ENCODE measurements at regions not wholly inside any gene's neighbourhood (a gene's known extent, or its start where the extent isn't known, plus 50 kb on each side); places are given as distances from the start of the nearest gene placed in this dataset.
"Not testable (repeated sequence)": the region's sequence is repeated elsewhere in the genome, so short reads cannot be mapped to it uniquely, and the experiment has no call there.

DNA sequence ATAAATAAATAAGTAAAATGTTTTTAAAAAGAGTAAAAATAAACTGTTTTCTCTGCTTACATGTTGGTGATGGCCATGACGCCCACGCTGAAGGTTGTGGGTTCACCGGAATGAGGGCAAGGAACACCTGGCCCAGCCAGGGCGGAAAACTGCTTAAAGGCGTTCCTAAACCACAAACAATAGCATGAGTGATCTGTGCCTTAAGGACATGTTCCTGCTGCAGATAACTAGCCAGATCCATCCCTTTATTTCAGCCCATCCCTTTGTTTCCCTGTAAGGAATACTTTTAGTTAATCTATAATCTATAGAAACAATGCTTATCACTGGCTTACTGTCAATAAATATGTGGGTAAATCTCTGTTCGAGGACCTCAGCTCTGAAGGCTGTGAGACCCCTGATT, 63.3 kb upstream of the CEP78 start:
- DNase-seq, result not testable (repeated sequence)

DNA sequence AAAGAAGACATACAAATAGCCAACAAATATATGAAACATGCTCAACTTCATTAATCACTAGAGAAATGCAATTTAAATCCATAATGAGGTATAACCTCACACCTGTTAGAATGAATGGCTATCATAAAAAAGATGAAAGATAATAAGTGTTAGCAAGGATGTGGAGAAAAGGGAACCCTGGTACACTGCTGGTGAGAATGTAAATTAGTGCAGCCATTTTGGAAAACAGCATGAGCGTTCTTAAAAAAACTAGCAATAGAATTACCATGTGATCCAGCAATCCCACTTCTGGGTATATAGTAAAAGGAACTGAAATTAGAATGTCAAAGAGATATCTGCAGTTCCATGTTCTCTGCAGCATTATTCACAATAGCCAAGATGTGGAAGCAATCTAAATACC, 64.2 kb upstream of the CEP78 start:
- no peak for DNase-seq

DNA sequence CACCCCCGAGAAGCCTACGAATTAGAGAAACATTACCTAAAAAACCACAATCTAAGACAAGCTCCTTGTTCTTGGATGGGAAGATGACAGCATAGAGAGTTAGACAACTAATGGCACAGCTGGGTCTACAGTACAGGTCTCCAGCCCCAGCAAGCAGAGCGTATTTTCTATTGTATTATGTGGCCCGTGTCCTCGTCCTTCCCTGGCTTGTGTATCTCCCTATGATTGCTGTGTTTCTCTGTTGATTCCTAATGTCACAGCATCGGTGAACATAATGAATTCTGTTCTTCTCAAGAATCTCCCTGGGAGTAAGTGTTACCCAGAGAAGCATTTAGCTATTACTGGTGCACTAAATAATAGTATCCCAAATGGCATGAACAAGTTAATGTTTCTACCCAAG, 66.8 kb upstream of the CEP78 start:
- no peak for DNase-seq

DNA sequence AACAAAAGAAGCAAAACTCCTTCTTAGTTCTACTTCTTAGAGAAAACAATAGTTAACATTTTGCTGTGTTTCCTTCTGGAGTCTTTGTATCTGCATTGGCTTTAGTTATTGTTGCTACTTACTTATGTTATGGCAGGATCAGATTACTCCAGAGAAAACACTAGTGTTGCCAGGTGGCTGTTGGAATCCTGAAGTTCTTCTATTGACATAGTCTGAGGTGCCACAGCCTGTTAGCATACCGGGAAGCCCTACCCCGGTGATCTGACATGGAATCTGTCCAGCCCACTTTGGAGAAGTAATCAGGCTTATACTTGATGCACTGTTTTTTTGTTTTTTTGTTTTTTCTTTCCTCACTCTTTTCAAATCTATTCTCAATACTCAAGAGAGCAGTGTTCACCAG, 68.5 kb upstream of the CEP78 start:
- no peak for DNase-seq

GRCh38 chr9:78163834-78164233, 72.0 kb upstream of the CEP78 start:
- DNase-seq, result no peak

- DNase-seq, result no peak
These were observed 77.6 kb upstream of the CEP78 start for GRCh38 chr9:78158286-78158685.

GRCh38 chr9:78150983-78151356, 84.9 kb upstream of the CEP78 start:
- DNase-seq, result no peak

DNA sequence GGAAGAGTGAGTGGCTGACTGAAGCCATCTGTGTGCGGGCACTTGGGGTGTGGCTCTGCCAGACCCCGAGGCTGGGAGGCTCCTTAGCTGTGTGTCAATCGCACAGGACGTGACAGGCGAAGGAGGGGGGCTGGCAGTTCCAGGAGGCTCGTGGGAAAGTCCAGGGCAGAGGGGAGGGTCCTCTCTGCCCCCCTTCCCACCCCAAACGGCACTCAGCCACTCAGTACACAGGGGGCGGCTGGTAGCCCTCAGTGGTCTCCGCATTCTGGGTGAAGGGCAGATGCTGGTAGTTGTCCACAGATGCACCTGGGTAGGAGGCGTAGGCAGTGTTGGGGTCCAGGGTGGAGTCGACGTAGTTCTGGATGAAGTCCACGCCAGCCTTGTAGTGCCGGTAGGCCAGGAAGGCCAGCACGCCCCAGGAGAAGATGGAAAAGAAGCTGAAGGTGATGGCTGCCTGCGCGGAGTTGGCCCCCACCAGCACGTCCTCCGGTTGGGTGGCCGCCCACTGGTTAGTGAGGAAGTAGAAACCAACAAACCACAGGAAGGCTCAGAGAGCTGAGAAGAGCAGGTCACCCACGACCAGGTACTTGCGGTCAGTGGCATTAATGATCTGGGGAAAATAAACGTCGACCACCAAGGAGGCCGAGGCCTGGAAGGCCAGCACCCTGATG, 85.4 kb upstream of the CEP78 start:
- no peak for DNase-seq

GRCh38 chr9:78149702-78150291, 86.1 kb upstream of the CEP78 start:
- no peak for DNase-seq

GRCh38 chr9:78146241-78146640, 89.6 kb upstream of the CEP78 start:
- no peak for DNase-seq

- DNase-seq, result no peak
These were observed 91.1 kb upstream of the CEP78 start for GRCh38 chr9:78144663-78145377.

- no peak for DNase-seq
These were observed 91.9 kb upstream of the CEP78 start for GRCh38 chr9:78144008-78144381.

GRCh38 chr9:78143281-78144007, 92.4 kb upstream of the CEP78 start:
- no peak for DNase-seq

DNA sequence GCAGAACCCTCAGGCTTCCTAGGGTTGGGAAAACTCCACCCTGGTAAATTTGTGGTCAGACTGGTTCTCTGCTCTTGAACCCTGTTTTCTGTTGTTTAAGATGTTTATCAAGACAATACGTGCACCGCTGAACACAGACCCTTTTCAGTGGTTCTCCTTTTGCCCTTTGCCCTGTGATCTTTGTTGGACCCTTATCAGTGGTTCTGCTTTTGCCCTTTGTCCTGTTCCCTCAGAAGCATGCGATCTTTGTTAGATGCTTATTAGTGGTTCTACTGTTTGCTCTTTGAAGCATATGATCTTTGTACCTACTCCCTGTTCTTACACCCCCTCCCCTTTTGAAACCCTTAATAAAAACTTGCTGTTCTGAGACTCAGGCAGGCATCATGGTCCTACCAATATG, 93.6 kb upstream of the CEP78 start:
- not testable (repeated sequence) for DNase-seq

- no peak for DNase-seq
These were observed 102.1 kb upstream of the CEP78 start for GRCh38 chr9:78133751-78134150.

DNA sequence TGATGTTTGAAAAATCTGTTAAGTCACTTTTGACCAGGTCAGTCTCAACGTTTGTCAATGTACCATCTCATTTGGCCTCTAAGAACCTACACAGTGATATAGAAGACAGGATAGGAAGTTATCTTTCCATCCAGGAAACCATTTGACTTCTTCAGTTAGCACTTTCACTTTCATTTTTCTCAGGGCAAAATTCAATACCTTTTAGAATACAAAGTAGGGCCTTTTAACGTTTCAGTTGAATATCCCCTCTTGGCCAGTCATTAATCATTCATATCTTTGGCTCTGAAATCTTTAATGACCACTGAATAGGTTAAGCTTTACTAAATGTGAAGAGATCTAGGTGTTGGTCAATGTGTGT, 101.1 kb upstream of the GNAQ start:
- no peak for DNase-seq

- DNase-seq, result peak; percentile 31
These were observed 100.5 kb upstream of the GNAQ start for GRCh38 chr9:78131969-78132700.

GRCh38 chr9:78130853-78131252, 99.2 kb upstream of the GNAQ start:
- DNase-seq, result no peak

GRCh38 chr9:78130004-78130403, 98.4 kb upstream of the GNAQ start:
- no peak for DNase-seq

GRCh38 chr9:78127279-78128225, 95.9 kb upstream of the GNAQ start:
- no peak for DNase-seq

GRCh38 chr9:78123808-78124207, 92.2 kb upstream of the GNAQ start:
- no peak for DNase-seq

GRCh38 chr9:78122631-78123030, 91.0 kb upstream of the GNAQ start:
- peak; percentile 31 for DNase-seq
